ENCODE measurements at regions not wholly inside any gene's neighbourhood (a gene's known extent, or its start where the extent isn't known, plus 50 kb on each side); places are given as distances from the start of the nearest gene placed in this dataset.

DNA sequence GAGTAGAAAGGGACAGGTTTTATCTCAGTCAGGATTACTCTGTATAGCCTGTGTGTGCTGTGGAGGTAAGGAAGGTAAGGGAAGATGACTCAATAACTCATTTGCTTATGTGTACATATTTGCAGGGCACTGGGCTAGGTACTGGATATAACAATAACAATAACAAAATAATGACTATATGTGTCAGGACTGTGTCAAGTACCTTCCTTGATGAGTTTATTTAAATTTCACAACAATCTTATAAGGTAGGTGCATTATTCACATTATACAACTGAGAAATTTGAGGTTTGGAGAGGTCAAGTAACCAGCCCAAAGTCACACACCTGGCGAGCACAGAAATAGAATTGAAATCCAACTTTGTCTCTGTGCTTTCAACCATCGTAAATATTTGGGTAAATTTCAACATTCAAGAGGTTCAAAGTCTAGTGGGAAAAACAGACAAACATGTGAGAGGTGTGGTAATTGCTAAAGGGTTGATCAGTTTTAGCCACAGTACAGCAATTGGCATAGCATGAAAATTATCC is 131.8 kb downstream of the APIP start:
- TF ChIP-seq CTCF (IDR thresholded peaks at IDR 0.05) (no peak), EP300 (IDR thresholded peaks at IDR 0.05) (no peak)
